ENCODE measurements at regions not wholly inside any gene's neighbourhood (a gene's known extent, or its start where the extent isn't known, plus 50 kb on each side); places are given as distances from the start of the nearest gene placed in this dataset.

GRCh38 chr6:23712756-23713155, 413.3 kb upstream of the NRSN1 start:
- Mint-ChIP-seq H3K9me3 (ENCODE audit: insufficient read depth) (no peaks in the 10 kb centered on the region), H3K27ac (no peak overlapping the region), H3K27me3 (ENCODE audit: low read depth) (no peaks in the 10 kb centered on the region), H3K4me3 (no peak overlapping the region), H3K4me1 (ENCODE audit: low read depth) (no peaks in the 10 kb centered on the region), H3K36me3 (ENCODE audit: low read depth) (no peaks in the 10 kb centered on the region)
- ChIA-PET CTCF (no interaction called here), POLR2A (no interaction called here)
- DNase-seq (no peak), ATAC-seq (no peak)

- Mint-ChIP-seq H3K27ac (no peak overlapping the region), H3K9me3 (ENCODE audit: insufficient read depth) (no peaks in the 10 kb centered on the region), H3K4me1 (ENCODE audit: low read depth) (no peaks in the 10 kb centered on the region), H3K4me3 (no peak overlapping the region), H3K27me3 (ENCODE audit: low read depth) (no peaks in the 10 kb centered on the region), H3K36me3 (ENCODE audit: low read depth) (no peaks in the 10 kb centered on the region)
- ATAC-seq: no peak
- POLR2A ChIA-PET: no interaction called here
- CTCF ChIA-PET: no interaction called here
- no peak for DNase-seq
These were observed 412.8 kb upstream of the NRSN1 start for GRCh38 chr6:23713211-23713610.

- POLR2A ChIA-PET: no interaction called here
- CTCF ChIA-PET: no interaction called here
- no peak for DNase-seq
- no peak for ATAC-seq
- no peaks in the 10 kb centered on the region for H3K9me3 Mint-ChIP-seq (ENCODE audit: insufficient read depth)
- H3K4me1 Mint-ChIP-seq (ENCODE audit: low read depth): no peaks in the 10 kb centered on the region
- no peaks in the 10 kb centered on the region for H3K27me3 Mint-ChIP-seq (ENCODE audit: low read depth)
- H3K4me3 Mint-ChIP-seq: no peak overlapping the region
- no peak overlapping the region for H3K27ac Mint-ChIP-seq
- no peaks in the 10 kb centered on the region for H3K36me3 Mint-ChIP-seq (ENCODE audit: low read depth)
These were observed 397.3 kb upstream of the NRSN1 start for GRCh38 chr6:23728707-23729106.

- H3K27ac Mint-ChIP-seq: no peak overlapping the region
- no peaks in the 10 kb centered on the region for H3K4me1 Mint-ChIP-seq (ENCODE audit: low read depth)
- no peak for ATAC-seq
- ChIA-PET POLR2A (no interaction called here), CTCF (no interaction called here)
- H3K27me3 Mint-ChIP-seq (ENCODE audit: low read depth): no peaks in the 10 kb centered on the region
- no peak for DNase-seq
- no peaks in the 10 kb centered on the region for H3K36me3 Mint-ChIP-seq (ENCODE audit: low read depth)
- H3K4me3 Mint-ChIP-seq: no peak overlapping the region
- H3K9me3 Mint-ChIP-seq (ENCODE audit: insufficient read depth): no peaks in the 10 kb centered on the region
These were observed 394.4 kb upstream of the NRSN1 start for GRCh38 chr6:23731609-23732008.

- Mint-ChIP-seq H3K4me3 (no peak overlapping the region), H3K27ac (no peak overlapping the region), H3K36me3 (ENCODE audit: low read depth) (no peaks in the 10 kb centered on the region), H3K4me1 (ENCODE audit: low read depth) (no peaks in the 10 kb centered on the region), H3K27me3 (ENCODE audit: low read depth) (no peaks in the 10 kb centered on the region), H3K9me3 (ENCODE audit: insufficient read depth) (no peaks in the 10 kb centered on the region)
- CTCF ChIA-PET: no interaction called here
- ATAC-seq (no peak), DNase-seq (no peak)
- POLR2A ChIA-PET: no interaction called here
These were observed 393.5 kb upstream of the NRSN1 start for GRCh38 chr6:23732521-23732920.

- ChIA-PET POLR2A (no interaction called here), CTCF (no interaction called here)
- H3K9me3 Mint-ChIP-seq (ENCODE audit: insufficient read depth): no peaks in the 10 kb centered on the region
- ATAC-seq (no peak), DNase-seq (no peak)
- no peaks in the 10 kb centered on the region for H3K36me3 Mint-ChIP-seq (ENCODE audit: low read depth)
- no peaks in the 10 kb centered on the region for H3K4me1 Mint-ChIP-seq (ENCODE audit: low read depth)
- no peaks in the 10 kb centered on the region for H3K27me3 Mint-ChIP-seq (ENCODE audit: low read depth)
- H3K27ac Mint-ChIP-seq: no peak overlapping the region
- H3K4me3 Mint-ChIP-seq: no peak overlapping the region
These were observed 390.9 kb upstream of the NRSN1 start for GRCh38 chr6:23735151-23735550.

GRCh38 chr6:23736577-23736976, 389.4 kb upstream of the NRSN1 start:
- Mint-ChIP-seq H3K4me1 (ENCODE audit: low read depth) (no peaks in the 10 kb centered on the region), H3K36me3 (ENCODE audit: low read depth) (no peaks in the 10 kb centered on the region), H3K27me3 (ENCODE audit: low read depth) (no peaks in the 10 kb centered on the region), H3K27ac (no peak overlapping the region), H3K4me3 (no peak overlapping the region), H3K9me3 (ENCODE audit: insufficient read depth) (no peaks in the 10 kb centered on the region)
- ATAC-seq: no peak
- ChIA-PET CTCF (no interaction called here), POLR2A (no interaction called here)
- no peak for DNase-seq

GRCh38 chr6:23747239-23747638, 378.8 kb upstream of the NRSN1 start:
- no peaks in the 10 kb centered on the region for H3K9me3 Mint-ChIP-seq (ENCODE audit: insufficient read depth)
- H3K27me3 Mint-ChIP-seq (ENCODE audit: low read depth): no peaks in the 10 kb centered on the region
- no peak overlapping the region for H3K27ac Mint-ChIP-seq
- ATAC-seq (no peak), DNase-seq (no peak)
- H3K36me3 Mint-ChIP-seq (ENCODE audit: low read depth): no peaks in the 10 kb centered on the region
- no peak overlapping the region for H3K4me3 Mint-ChIP-seq
- ChIA-PET POLR2A (no interaction called here), CTCF (no interaction called here)
- H3K4me1 Mint-ChIP-seq (ENCODE audit: low read depth): no peaks in the 10 kb centered on the region

- ChIA-PET CTCF (no interaction called here), POLR2A (no interaction called here)
- Mint-ChIP-seq H3K36me3 (ENCODE audit: low read depth) (no peaks in the 10 kb centered on the region), H3K4me3 (no peak overlapping the region), H3K4me1 (ENCODE audit: low read depth) (no peaks in the 10 kb centered on the region), H3K27me3 (ENCODE audit: low read depth) (no peaks in the 10 kb centered on the region), H3K9me3 (ENCODE audit: insufficient read depth) (no peaks in the 10 kb centered on the region), H3K27ac (no peak overlapping the region)
- ATAC-seq: no peak
- no peak for DNase-seq
These were observed 373.6 kb upstream of the NRSN1 start for GRCh38 chr6:23752414-23752813.

GRCh38 chr6:23754197-23754596, 371.8 kb upstream of the NRSN1 start:
- no peaks in the 10 kb centered on the region for H3K27me3 Mint-ChIP-seq (ENCODE audit: low read depth)
- no peak for DNase-seq
- H3K9me3 Mint-ChIP-seq (ENCODE audit: insufficient read depth): no peaks in the 10 kb centered on the region
- H3K36me3 Mint-ChIP-seq (ENCODE audit: low read depth): no peaks in the 10 kb centered on the region
- ATAC-seq: no peak
- H3K4me1 Mint-ChIP-seq (ENCODE audit: low read depth): no peaks in the 10 kb centered on the region
- POLR2A ChIA-PET: no interaction called here
- CTCF ChIA-PET: no interaction called here
- no peak overlapping the region for H3K4me3 Mint-ChIP-seq
- H3K27ac Mint-ChIP-seq: no peak overlapping the region

- DNase-seq: no peak
These were observed 350.9 kb upstream of the NRSN1 start for GRCh38 chr6:23775127-23775526.

GRCh38 chr6:23783901-23784300, 342.1 kb upstream of the NRSN1 start:
- Mint-ChIP-seq H3K36me3 (ENCODE audit: low read depth) (no peaks in the 10 kb centered on the region), H3K4me1 (ENCODE audit: low read depth) (no peaks in the 10 kb centered on the region), H3K9me3 (ENCODE audit: insufficient read depth) (no peaks in the 10 kb centered on the region), H3K27ac (no peak overlapping the region), H3K27me3 (ENCODE audit: low read depth) (no peaks in the 10 kb centered on the region), H3K4me3 (no peak overlapping the region)
- ChIA-PET CTCF (no interaction called here), POLR2A (no interaction called here)
- ATAC-seq (no peak), DNase-seq (no peak)

More at GRCh38 chr6:23775127-23775526, 350.9 kb upstream of the NRSN1 start:
- no peak overlapping the region for H3K4me3 Mint-ChIP-seq
- ATAC-seq: no peak
- H3K9me3 Mint-ChIP-seq (ENCODE audit: insufficient read depth): peaks cover 9% of the 10 kb centered on the region
- H3K27ac Mint-ChIP-seq: no peak overlapping the region
- no peaks in the 10 kb centered on the region for H3K27me3 Mint-ChIP-seq (ENCODE audit: low read depth)
- no peaks in the 10 kb centered on the region for H3K4me1 Mint-ChIP-seq (ENCODE audit: low read depth)
- H3K36me3 Mint-ChIP-seq (ENCODE audit: low read depth): no peaks in the 10 kb centered on the region
- ChIA-PET POLR2A (interaction anchor here (1.1 kb wide), 1 partner anchor 129 kb away, joined by 3 read pairs; no protein-coding TSS in a partner anchor), CTCF (no interaction called here)

- no peak for DNase-seq
- Mint-ChIP-seq H3K9me3 (ENCODE audit: insufficient read depth) (no peaks in the 10 kb centered on the region), H3K27ac (no peak overlapping the region), H3K27me3 (ENCODE audit: low read depth) (no peaks in the 10 kb centered on the region), H3K36me3 (ENCODE audit: low read depth) (no peaks in the 10 kb centered on the region), H3K4me3 (no peak overlapping the region), H3K4me1 (ENCODE audit: low read depth) (no peaks in the 10 kb centered on the region)
- ATAC-seq: no peak
- CTCF ChIA-PET: no interaction called here
- POLR2A ChIA-PET: no interaction called here
These were observed 341.6 kb upstream of the NRSN1 start for GRCh38 chr6:23784301-23784919.

Measured in activated CD8-positive, alpha-beta T cell treated with anti-CD3 and anti-CD28 coated beads, Interleukin-2, amount 10 ng/mL, durations not matched to agents 7 days and 5 days (primary cell).